Ureter (tissue), 1 donor: ENCODE measurements at regions not wholly inside any gene's neighbourhood (a gene's known extent, or its start where the extent isn't known, plus 50 kb on each side); places are given as distances from the start of the nearest gene placed in this dataset.
A peak's percentile ranks its signal among the peaks of the same experiment; 100 is the strongest.
"Not testable (repeated sequence)": the region's sequence is repeated elsewhere in the genome, so short reads cannot be mapped to it uniquely, and the experiment has no call there.

Experiments used
- DNase-seq: peaks from one replicate; pipeline ENCODE4 v3.0.0-alpha.2; 2020; ENCODE audit warnings: low spot score
- donor health status: DM: yes; HTN: yes; CAD: no.

- no peak for DNase-seq
Observed at GRCh38 chr15:59830873-59831272, 141.8 kb upstream of the BNIP2 start.

GRCh38 chr15:59830098-59830497 is 141.0 kb upstream of the BNIP2 start:
- no peak for DNase-seq

GRCh38 chr15:59828861-59829260 is 139.7 kb upstream of the BNIP2 start:
- DNase-seq, result no peak

- no peak for DNase-seq
Observed at GRCh38 chr15:59828263-59828662, 139.1 kb upstream of the BNIP2 start.

- DNase-seq, result no peak
Observed at GRCh38 chr15:59825901-59826300, 136.8 kb upstream of the BNIP2 start.

- DNase-seq, result no peak
Observed at GRCh38 chr15:59821286-59821685, 132.2 kb upstream of the BNIP2 start.

GRCh38 chr15:59819092-59819491 is 130.0 kb upstream of the BNIP2 start:
- no peak for DNase-seq

GRCh38 chr15:59818336-59818735 is 129.2 kb upstream of the BNIP2 start:
- DNase-seq, result no peak

- DNase-seq, result no peak
Observed at GRCh38 chr15:59817834-59818233, 128.7 kb upstream of the BNIP2 start.

- DNase-seq, result no peak
Observed at GRCh38 chr15:59817053-59817452, 127.9 kb upstream of the BNIP2 start.

- no peak for DNase-seq
Observed at GRCh38 chr15:59814409-59814808, 125.3 kb upstream of the BNIP2 start.

- DNase-seq, result no peak
Observed at GRCh38 chr15:59812889-59813288, 123.8 kb upstream of the BNIP2 start.

- DNase-seq, result no peak
Observed at GRCh38 chr15:59812250-59812870, 123.2 kb upstream of the BNIP2 start.

GRCh38 chr15:59803293-59803966 is 114.3 kb upstream of the BNIP2 start:
- DNase-seq, result peak; percentile 50

GRCh38 chr15:59801649-59802048 is 112.5 kb upstream of the BNIP2 start:
- no peak for DNase-seq

GRCh38 chr15:59798605-59798917 is 109.4 kb upstream of the BNIP2 start:
- no peak for DNase-seq

GRCh38 chr15:59797756-59798604 is 108.9 kb upstream of the BNIP2 start:
- DNase-seq, result no peak

- no peak for DNase-seq
Observed at GRCh38 chr15:59794229-59794886, 105.2 kb upstream of the BNIP2 start.

GRCh38 chr15:59792359-59792758 is 103.2 kb upstream of the BNIP2 start:
- DNase-seq, result no peak

- DNase-seq, result no peak
Observed at GRCh38 chr15:59791755-59792154, 102.6 kb upstream of the BNIP2 start.

GRCh38 chr15:59791079-59791478 is 102.0 kb upstream of the BNIP2 start:
- no peak for DNase-seq

- not testable (repeated sequence) for DNase-seq
Observed at GRCh38 chr15:59786466-59786865, 97.3 kb upstream of the BNIP2 start.
